ENCODE measurements at regions not wholly inside any gene's neighbourhood (a gene's known extent, or its start where the extent isn't known, plus 50 kb on each side); places are given as distances from the start of the nearest gene placed in this dataset.

GRCh38 chr5:36740259-36740898 lies 134.0 kb downstream of the SLC1A3 start:
- TF ChIP-seq, protein P1, sequence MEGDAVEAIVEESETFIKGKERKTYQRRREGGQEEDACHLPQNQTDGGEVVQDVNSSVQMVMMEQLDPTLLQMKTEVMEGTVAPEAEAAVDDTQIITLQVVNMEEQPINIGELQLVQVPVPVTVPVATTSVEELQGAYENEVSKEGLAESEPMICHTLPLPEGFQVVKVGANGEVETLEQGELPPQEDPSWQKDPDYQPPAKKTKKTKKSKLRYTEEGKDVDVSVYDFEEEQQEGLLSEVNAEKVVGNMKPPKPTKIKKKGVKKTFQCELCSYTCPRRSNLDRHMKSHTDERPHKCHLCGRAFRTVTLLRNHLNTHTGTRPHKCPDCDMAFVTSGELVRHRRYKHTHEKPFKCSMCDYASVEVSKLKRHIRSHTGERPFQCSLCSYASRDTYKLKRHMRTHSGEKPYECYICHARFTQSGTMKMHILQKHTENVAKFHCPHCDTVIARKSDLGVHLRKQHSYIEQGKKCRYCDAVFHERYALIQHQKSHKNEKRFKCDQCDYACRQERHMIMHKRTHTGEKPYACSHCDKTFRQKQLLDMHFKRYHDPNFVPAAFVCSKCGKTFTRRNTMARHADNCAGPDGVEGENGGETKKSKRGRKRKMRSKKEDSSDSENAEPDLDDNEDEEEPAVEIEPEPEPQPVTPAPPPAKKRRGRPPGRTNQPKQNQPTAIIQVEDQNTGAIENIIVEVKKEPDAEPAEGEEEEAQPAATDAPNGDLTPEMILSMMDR (IDR thresholded peaks at IDR 0.05): no peak
- no peak for TF ChIP-seq POLR2A (IDR thresholded peaks at IDR 0.05)
- no peak for TF ChIP-seq EP300 (IDR thresholded peaks at IDR 0.05; ENCODE audit: low read depth)
- no peak for TF ChIP-seq POLR2AphosphoS5 (IDR thresholded peaks at IDR 0.05)

All from transverse colon (tissue), 4 donors.